Effector memory CD8-positive, alpha-beta T cell (primary cell): ENCODE measurements at regions not wholly inside any gene's neighbourhood (a gene's known extent, or its start where the extent isn't known, plus 50 kb on each side); places are given as distances from the start of the nearest gene placed in this dataset.

Source experiments
- ATAC-seq: fragments of 150-1000 bp; cut with Tn5 transposase; replicated peaks from 2 replicates; pipeline ENCODE4 v1.10.0; 2021; ENCODE audit warnings: mild to moderate bottlenecking, moderate library complexity
- DNase-seq, 3 experiments: peaks; one replicate each; pipeline ENCODE4 v3.0.0; 2021
- H3K27ac Mint-ChIP-seq, 2 donors: one replicate each; pipeline ENCODE4 v1.8.0; 2022; ENCODE audit warnings: mild to moderate bottlenecking in 2 of 2, mixed read lengths in 2 of 2, moderate library complexity in 2 of 2
- H3K27me3 Mint-ChIP-seq, 2 donors: one replicate each; pipeline ENCODE4 v1.8.0; 2022; ENCODE audit warnings: mixed read lengths in 2 of 2
- H3K36me3 Mint-ChIP-seq: one replicate; pipeline ENCODE4 v1.8.0; 2022; ENCODE audit warnings: mild to moderate bottlenecking, moderate library complexity, mixed read lengths; ENCODE audit not compliant: insufficient read depth
- H3K4me1 Mint-ChIP-seq, 2 donors: one replicate each; pipeline ENCODE4 v1.8.0; 2022; ENCODE audit warnings: low read depth in 2 of 2, mixed read lengths in 2 of 2
- H3K4me3 Mint-ChIP-seq, 2 donors: one replicate each; pipeline ENCODE4 v1.8.0; 2022; ENCODE audit warnings: mild to moderate bottlenecking in 2 of 2, mixed read lengths in 2 of 2, moderate library complexity in 2 of 2
- H3K9me3 Mint-ChIP-seq, 2 donors: one replicate each; pipeline ENCODE4 v1.8.0; 2022; ENCODE audit warnings: mixed read lengths in 2 of 2

DNA sequence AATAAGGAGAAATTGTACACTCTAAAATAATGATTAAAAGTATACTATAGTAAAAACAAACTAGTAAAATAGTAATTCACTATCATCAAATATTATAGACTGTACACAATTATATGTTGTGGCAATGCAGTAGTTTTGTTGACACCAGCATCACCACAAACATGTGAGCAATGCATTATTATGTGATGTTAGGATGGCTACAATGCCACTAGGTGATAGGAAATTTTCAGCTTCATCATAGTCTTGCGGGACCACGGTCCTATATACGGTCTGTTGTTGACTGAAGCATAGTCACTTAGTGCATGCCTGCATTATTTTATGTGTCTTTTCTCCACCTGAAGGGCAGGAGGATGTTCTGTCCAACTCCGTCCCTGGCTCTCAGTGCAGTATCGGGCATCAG is 104.8 kb upstream of the NEDD9 start:
- ATAC-seq (no peak), DNase-seq (no peak)
- H3K36me3 Mint-ChIP-seq = peaks cover 4% of the 10 kb centered on the region
- no peak overlapping the region for H3K4me3 Mint-ChIP-seq
- no peaks in the 10 kb centered on the region for H3K27me3 Mint-ChIP-seq
- peak overlapping the region; percentile 38 to 44 for H3K27ac Mint-ChIP-seq
- H3K4me1 Mint-ChIP-seq = peaks cover 14 to 23% of the 10 kb centered on the region in 2 donors
- H3K9me3 Mint-ChIP-seq = peaks cover 0 to 6% of the 10 kb centered on the region in 2 donors

DNA sequence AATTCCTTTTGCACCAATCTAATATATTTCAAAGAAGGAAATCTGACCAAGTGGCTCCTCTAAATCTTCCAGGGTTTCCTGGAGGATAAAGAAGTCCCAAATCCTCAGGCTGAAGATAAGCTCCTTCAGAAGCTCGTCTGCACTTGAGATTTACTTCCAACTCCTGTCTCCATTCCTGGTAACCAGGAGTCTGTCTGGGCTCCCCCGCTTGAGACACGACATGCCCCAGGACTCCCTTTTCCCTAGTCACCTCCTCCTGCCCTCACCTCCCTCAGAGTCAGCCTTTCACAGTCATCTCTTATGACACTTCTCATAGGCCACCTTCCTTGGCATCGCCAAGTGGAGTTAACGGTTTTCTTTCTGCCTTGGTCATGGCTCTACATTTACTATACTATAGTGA is 103.4 kb upstream of the NEDD9 start:
- Mint-ChIP-seq H3K36me3 (peaks cover 4% of the 10 kb centered on the region), H3K9me3 (peaks cover 0 to 6% of the 10 kb centered on the region in 2 donors), H3K4me1 (peaks cover 14 to 30% of the 10 kb centered on the region in 2 donors), H3K27ac (peak overlapping the region in 1 of 2 donors; percentile 18), H3K27me3 (no peaks in the 10 kb centered on the region), H3K4me3 (no peak overlapping the region)
- DNase-seq = no peak
- ATAC-seq = no peak

- Mint-ChIP-seq H3K27ac (peak overlapping the region in 1 of 2 donors; percentile 73), H3K9me3 (no peaks in the 10 kb centered on the region), H3K27me3 (no peaks in the 10 kb centered on the region), H3K4me1 (peaks cover 29 to 34% of the 10 kb centered on the region in 2 donors), H3K36me3 (peaks cover 12% of the 10 kb centered on the region), H3K4me3 (no peak overlapping the region)
- DNase-seq (no peak), ATAC-seq (no peak)
Observed at GRCh38 chr6:11333132-11333849, 100.8 kb upstream of the NEDD9 start.

DNA sequence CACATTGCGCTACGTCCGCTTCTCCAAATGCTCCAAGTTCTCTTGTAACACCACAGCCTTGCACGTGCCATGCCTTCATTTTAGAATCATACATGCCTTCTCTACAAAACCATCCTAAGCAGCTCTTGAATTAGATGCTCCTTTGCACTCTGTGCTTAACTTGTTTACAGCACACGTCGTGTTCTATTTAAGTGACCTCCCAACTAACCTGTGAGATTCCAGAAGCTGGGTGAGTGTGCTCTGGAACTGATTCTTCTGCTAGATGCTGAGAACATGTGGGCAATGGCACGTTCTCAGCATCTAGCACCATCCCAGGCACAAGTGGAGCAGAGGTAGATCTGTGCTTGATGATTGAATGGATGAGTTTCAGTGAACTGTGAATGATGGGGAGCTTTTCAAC is 100.0 kb upstream of the NEDD9 start:
- no peak for DNase-seq
- H3K4me3 Mint-ChIP-seq = no peak overlapping the region
- H3K9me3 Mint-ChIP-seq = no peaks in the 10 kb centered on the region
- ATAC-seq = no peak
- peaks cover 13% of the 10 kb centered on the region for H3K36me3 Mint-ChIP-seq
- no peak overlapping the region for H3K27ac Mint-ChIP-seq
- H3K4me1 Mint-ChIP-seq = peaks cover 34 to 37% of the 10 kb centered on the region in 2 donors
- H3K27me3 Mint-ChIP-seq = no peaks in the 10 kb centered on the region

GRCh38 chr6:11331111-11331510 is 98.6 kb upstream of the NEDD9 start:
- Mint-ChIP-seq H3K4me3 (peak overlapping the region in 1 of 2 donors; percentile 37), H3K9me3 (no peaks in the 10 kb centered on the region), H3K27me3 (no peaks in the 10 kb centered on the region), H3K27ac (peak overlapping the region; percentile 18 to 50), H3K4me1 (peaks cover 34 to 44% of the 10 kb centered on the region in 2 donors), H3K36me3 (peaks cover 13% of the 10 kb centered on the region)
- ATAC-seq (no peak), DNase-seq (no peak)

DNA sequence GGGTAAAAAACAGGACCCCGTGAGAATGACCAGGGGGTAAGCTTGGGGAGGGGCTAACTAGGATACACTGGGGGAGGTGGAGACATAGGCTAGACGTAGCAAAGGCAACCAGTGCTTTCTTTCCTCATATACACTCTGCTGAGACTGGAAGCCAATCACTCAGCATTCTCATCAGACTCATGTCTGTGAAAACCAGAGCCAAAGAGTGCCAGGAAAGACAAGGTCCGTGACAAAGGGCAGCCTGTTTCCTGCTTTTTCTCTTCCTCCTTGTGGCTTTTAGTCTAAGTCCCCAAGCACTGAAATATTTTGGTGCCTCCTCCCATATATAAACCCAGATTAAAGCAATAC is 97.9 kb upstream of the NEDD9 start:
- H3K9me3 Mint-ChIP-seq = no peaks in the 10 kb centered on the region
- H3K4me1 Mint-ChIP-seq = peaks cover 31 to 37% of the 10 kb centered on the region in 2 donors
- peaks cover 8% of the 10 kb centered on the region for H3K36me3 Mint-ChIP-seq
- H3K27ac Mint-ChIP-seq = peak overlapping the region; percentile 18 to 50
- ATAC-seq (no peak), DNase-seq (no peak)
- no peaks in the 10 kb centered on the region for H3K27me3 Mint-ChIP-seq
- H3K4me3 Mint-ChIP-seq = no peak overlapping the region

GRCh38 chr6:11329726-11330412 is 97.4 kb upstream of the NEDD9 start:
- peak overlapping the region; percentile 25 to 50 for H3K27ac Mint-ChIP-seq
- ATAC-seq = no peak
- H3K4me3 Mint-ChIP-seq = no peak overlapping the region
- no peaks in the 10 kb centered on the region for H3K27me3 Mint-ChIP-seq
- peaks cover 11% of the 10 kb centered on the region for H3K36me3 Mint-ChIP-seq
- H3K9me3 Mint-ChIP-seq = no peaks in the 10 kb centered on the region
- DNase-seq = no peak
- peaks cover 33 to 38% of the 10 kb centered on the region in 2 donors for H3K4me1 Mint-ChIP-seq

GRCh38 chr6:11328613-11329247 is 96.3 kb upstream of the NEDD9 start:
- peaks cover 11% of the 10 kb centered on the region for H3K36me3 Mint-ChIP-seq
- ATAC-seq = no peak

GRCh38 chr6:11327961-11328360 is 95.5 kb upstream of the NEDD9 start:
- Mint-ChIP-seq H3K4me1 (peaks cover 43 to 44% of the 10 kb centered on the region in 2 donors), H3K9me3 (no peaks in the 10 kb centered on the region), H3K27ac (peak overlapping the region in 1 of 2 donors; percentile 55), H3K4me3 (no peak overlapping the region), H3K27me3 (no peaks in the 10 kb centered on the region), H3K36me3 (peaks cover 13% of the 10 kb centered on the region)
- DNase-seq = no peak
- no peak for ATAC-seq

More at GRCh38 chr6:11328613-11329247, 96.3 kb upstream of the NEDD9 start:
- H3K27ac Mint-ChIP-seq = peak overlapping the region in 1 of 2 donors; percentile 29
- peaks cover 40 to 41% of the 10 kb centered on the region in 2 donors for H3K4me1 Mint-ChIP-seq
- H3K4me3 Mint-ChIP-seq = no peak overlapping the region
- no peaks in the 10 kb centered on the region for H3K9me3 Mint-ChIP-seq
- no peaks in the 10 kb centered on the region for H3K27me3 Mint-ChIP-seq
- DNase-seq = no peak

- Mint-ChIP-seq H3K27ac (peak overlapping the region; percentile 8 to 11), H3K9me3 (no peaks in the 10 kb centered on the region), H3K27me3 (no peaks in the 10 kb centered on the region), H3K36me3 (peaks cover 13% of the 10 kb centered on the region), H3K4me3 (no peak overlapping the region), H3K4me1 (peaks cover 36 to 46% of the 10 kb centered on the region in 2 donors)
- ATAC-seq (no peak), DNase-seq (no peak)
Observed at GRCh38 chr6:11326116-11326515, 93.6 kb upstream of the NEDD9 start.

DNA sequence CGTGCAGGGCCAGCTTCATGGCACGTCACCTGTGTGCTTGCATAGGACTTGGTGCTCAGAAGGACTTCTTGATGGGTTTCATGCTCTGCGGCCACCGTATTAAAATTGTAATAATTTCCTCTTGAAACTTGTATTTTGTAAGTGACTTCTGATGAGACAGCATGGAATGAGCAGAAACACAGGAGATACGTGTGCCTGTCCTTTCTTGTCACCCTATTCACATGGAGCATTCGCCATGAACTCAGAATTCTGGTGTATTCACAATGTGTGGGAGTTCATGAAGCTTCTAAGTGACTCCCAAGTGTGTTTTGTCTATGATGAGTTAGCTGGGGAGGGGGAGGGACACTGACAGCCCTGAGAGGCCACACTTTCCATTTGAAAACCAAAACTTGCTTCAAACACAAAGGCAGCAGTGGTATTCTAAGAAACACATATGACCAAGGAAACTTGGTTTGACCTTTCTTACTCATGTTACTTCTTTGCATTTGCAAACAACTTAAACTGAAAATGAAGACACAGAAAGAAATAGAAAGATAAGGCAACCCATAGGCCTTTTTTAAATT is 92.1 kb upstream of the NEDD9 start:
- DNase-seq (no peak), ATAC-seq (no peak)
- H3K36me3 Mint-ChIP-seq = peaks cover 13% of the 10 kb centered on the region
- no peaks in the 10 kb centered on the region for H3K9me3 Mint-ChIP-seq
- H3K27ac Mint-ChIP-seq = peak overlapping the region; percentile 74 to 89
- no peaks in the 10 kb centered on the region for H3K27me3 Mint-ChIP-seq
- H3K4me1 Mint-ChIP-seq = peaks cover 38 to 49% of the 10 kb centered on the region in 2 donors
- H3K4me3 Mint-ChIP-seq = no peak overlapping the region

GRCh38 chr6:11323666-11324452 is 91.4 kb upstream of the NEDD9 start:
- peaks cover 37 to 55% of the 10 kb centered on the region in 2 donors for H3K4me1 Mint-ChIP-seq
- peaks cover 12% of the 10 kb centered on the region for H3K36me3 Mint-ChIP-seq
- no peak overlapping the region for H3K4me3 Mint-ChIP-seq
- ATAC-seq = peak; percentile 42
- no peaks in the 10 kb centered on the region for H3K9me3 Mint-ChIP-seq
- DNase-seq = no peak
- H3K27ac Mint-ChIP-seq = peak overlapping the region; percentile 74 to 89
- no peaks in the 10 kb centered on the region for H3K27me3 Mint-ChIP-seq
